Dendritic cell treated with granulocyte-macrophage colony-stimulating factor and Interleukin-4, amounts not matched to agents 40 ng/mL and 50 ng/mL, for 4 days (primary cell): ENCODE measurements at regions not wholly inside any gene's neighbourhood (a gene's known extent, or its start where the extent isn't known, plus 50 kb on each side); places are given as distances from the start of the nearest gene placed in this dataset.

Source experiments
- H3K27ac Mint-ChIP-seq: one replicate; pipeline ENCODE4 v1.8.0; 2022; ENCODE audit warnings: mild to moderate bottlenecking, mixed read lengths
- H3K27me3 Mint-ChIP-seq: one replicate; pipeline ENCODE4 v1.8.0; 2022; ENCODE audit warnings: mild to moderate bottlenecking, mixed read lengths
- H3K36me3 Mint-ChIP-seq: one replicate; pipeline ENCODE4 v1.8.0; 2022; ENCODE audit warnings: low read depth, mixed read lengths
- H3K4me1 Mint-ChIP-seq: one replicate; pipeline ENCODE4 v1.8.0; 2022; ENCODE audit warnings: low read depth, mixed read lengths
- H3K4me3 Mint-ChIP-seq: one replicate; pipeline ENCODE4 v1.8.0; 2022; ENCODE audit warnings: mild to moderate bottlenecking, moderate library complexity, mixed read lengths
- H3K9me3 Mint-ChIP-seq: one replicate; pipeline ENCODE4 v1.8.0; 2022; ENCODE audit warnings: mixed read lengths
- intact Hi-C: fragments of 100-400 bp; cut with micrococcal nuclease; formaldehyde crosslinking; loops from one replicate; pipeline ENCODE4 v1.15.0; 2022

DNA sequence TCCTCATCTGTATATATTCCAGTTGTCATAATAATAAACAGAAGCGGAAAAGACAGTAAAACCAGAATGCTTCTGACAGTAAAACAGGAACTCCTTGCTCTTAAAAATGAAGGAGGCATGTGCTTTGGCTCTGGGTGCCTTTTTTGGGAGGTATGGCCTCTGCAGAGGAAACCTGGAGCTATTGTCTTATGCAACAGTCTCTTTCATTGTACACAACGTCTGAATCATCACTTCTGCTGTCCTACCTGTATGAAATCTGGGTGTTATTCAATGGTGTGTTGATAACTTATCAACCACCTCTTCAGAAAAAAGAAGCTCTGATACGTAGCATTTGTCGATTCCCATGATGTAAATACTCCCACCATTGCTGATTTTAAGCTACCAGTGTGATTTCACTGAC, 64.8 kb downstream of the CDCA7 start:
- Mint-ChIP-seq H3K36me3 (no peaks in the 10 kb centered on the region), H3K27me3 (peaks cover 7% of the 10 kb centered on the region), H3K4me1 (no peaks in the 10 kb centered on the region), H3K4me3 (no peak overlapping the region), H3K9me3 (no peaks in the 10 kb centered on the region), H3K27ac (no peak overlapping the region)
- intact Hi-C loops = no loop called here

DNA sequence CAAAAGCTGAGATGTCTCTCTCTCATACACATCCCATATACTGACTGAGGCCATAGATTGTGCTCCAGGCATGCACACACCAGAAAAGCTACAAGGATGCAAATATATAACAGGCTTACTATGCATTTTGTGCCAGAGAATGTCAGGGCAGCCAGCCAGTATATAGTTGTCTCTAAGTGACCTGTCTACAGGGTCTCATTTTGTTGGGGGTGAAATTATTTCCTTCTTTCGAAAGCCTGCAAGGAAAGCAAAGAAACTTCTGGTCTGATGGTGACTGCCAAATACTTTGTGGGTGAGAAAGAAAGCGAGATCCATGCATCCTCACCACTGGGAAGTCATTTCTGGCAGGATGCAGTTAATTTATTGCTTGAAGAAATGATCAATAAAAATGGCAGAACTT, 70.2 kb downstream of the CDCA7 start:
- Mint-ChIP-seq H3K36me3 (no peaks in the 10 kb centered on the region), H3K9me3 (no peaks in the 10 kb centered on the region), H3K27ac (no peak overlapping the region), H3K27me3 (peaks cover 12% of the 10 kb centered on the region), H3K4me1 (no peaks in the 10 kb centered on the region), H3K4me3 (no peak overlapping the region)
- intact Hi-C loops = no loop called here

DNA sequence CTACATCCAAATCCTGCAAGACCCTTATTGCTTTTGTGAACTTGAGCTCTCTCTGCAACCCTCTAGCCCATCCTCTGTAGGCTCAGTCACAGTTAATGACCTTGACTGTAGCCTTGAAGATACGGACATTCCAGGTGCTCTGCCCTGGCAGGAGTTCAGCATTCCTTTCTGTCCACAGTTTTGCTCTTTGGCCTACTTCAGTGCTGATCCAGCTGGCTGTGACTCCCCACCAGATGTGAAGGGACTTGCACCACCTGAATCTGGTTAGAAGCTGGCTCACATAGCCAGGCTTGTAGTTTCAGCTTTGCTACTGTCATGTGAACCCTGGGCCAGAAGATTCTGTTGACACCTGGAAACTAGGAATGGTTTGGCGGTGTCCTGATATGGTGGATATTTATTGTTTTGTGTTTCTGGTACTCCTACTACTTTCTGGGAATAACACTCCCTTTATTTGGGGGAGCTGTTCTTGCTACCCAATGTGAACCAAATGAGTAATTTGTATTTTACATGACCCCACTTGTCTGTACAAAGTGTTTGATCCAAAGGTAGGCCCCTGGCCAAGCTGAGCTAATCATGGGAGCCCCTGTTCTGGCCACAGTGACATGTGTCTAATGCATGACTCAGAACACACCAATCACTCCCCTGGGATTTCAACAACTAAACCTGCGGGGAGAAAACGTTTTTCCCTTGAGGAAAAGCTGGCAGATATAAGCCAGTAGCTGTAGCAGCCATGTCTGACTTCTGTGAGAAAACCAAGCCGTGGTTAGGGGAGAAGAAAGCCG, 73.4 kb downstream of the CDCA7 start:
- peaks cover 5% of the 10 kb centered on the region for H3K27me3 Mint-ChIP-seq
- peaks cover 8% of the 10 kb centered on the region for H3K4me1 Mint-ChIP-seq
- H3K36me3 Mint-ChIP-seq = no peaks in the 10 kb centered on the region
- intact Hi-C loops = no loop called here
- H3K4me3 Mint-ChIP-seq = no peak overlapping the region
- no peaks in the 10 kb centered on the region for H3K9me3 Mint-ChIP-seq
- H3K27ac Mint-ChIP-seq = no peak overlapping the region

DNA sequence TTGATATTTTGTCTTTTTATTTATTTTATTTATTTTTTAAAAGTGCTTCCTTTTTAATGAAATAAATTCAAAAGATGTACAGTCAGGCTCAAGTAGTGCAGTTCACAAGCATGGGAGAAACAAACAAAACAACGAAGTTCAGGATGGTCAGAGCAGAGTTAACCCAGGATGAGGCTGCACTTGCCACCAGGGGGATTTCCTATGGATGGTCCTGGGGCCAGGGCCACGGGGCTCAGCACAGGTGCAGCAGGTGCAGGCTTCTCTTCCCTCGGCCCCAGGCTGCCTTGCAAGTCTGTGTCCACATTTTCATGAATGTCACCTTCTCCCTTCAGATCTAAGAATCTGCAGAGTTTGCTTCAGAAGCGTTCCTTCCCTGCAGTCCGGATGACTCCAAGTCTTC, 76.5 kb downstream of the CDCA7 start:
- intact Hi-C loops = no loop called here
- H3K27ac Mint-ChIP-seq = no peak overlapping the region
- H3K27me3 Mint-ChIP-seq = peaks cover 5% of the 10 kb centered on the region
- H3K9me3 Mint-ChIP-seq = no peaks in the 10 kb centered on the region
- H3K4me3 Mint-ChIP-seq = no peak overlapping the region
- H3K36me3 Mint-ChIP-seq = no peaks in the 10 kb centered on the region
- H3K4me1 Mint-ChIP-seq = peaks cover 8% of the 10 kb centered on the region

DNA sequence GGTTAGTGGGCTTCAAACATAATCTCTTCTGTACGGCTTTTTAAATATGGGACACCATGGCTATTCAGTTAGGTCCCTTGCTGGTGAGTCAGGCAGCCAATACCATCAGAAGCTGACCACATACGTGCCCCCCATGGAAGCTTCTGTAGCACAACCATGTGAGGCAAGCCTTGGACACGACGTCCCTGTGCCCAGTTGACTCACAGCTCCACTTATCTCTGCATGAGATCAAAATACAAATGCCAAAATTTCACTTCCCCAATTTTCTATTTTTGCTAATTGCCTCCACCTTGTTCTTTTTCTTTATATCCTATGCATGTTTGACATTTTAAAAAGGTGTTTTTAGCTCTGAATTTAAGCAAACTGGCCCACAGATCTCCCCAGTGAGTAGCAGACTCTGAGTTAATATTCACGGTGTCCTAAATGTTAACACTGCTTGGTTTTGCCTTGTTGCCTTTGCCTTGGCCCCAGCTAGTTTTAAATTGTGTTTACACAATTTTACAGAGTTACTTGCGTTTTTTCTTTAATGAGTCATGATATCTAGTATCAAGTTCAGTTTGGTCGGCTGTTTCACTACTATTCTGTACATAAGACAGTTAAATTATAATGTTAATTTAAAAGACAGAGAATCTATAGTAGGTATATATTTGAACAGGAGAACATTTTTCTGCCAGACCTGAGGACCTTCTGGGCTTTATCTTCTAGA, 77.5 kb downstream of the CDCA7 start:
- peaks cover 8% of the 10 kb centered on the region for H3K4me1 Mint-ChIP-seq
- no peak overlapping the region for H3K27ac Mint-ChIP-seq
- intact Hi-C loops = no loop called here

DNA sequence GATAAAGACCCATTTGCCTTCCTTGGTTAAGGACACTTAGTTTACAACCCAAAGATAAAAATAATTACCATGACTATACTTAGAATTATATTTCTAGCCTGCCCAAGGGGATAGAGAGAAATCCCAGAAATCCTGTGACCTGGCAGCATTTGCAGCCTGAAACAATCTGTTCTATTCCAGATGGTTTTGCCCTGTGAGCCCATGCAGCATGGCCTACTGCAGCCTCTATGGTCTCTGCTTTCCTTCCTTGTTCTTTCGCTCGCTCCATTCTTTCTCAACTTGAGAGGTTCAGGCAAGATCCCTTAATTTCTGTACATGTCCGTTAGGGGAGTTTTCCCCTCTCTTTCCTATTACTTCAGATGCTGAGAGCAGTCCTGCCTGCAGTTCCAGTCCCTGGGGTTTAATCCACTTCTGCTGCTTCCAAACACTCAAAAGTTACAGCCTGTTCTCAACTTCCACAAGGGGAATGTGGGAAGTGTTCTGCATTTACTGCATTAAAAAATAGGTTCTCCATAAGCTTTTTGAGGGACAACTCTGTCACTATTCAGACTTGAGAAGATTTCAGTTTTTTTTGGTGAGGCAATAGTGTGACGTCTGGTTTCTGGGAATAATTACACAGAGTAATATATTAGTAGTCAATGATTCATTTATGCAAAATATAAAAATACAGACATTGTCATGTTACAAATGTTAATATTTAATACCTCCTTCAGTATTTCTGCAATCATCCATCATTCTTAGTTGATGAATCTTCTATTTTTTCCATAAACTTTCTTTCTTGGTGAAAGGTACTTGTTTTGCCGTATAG, 80.3 kb downstream of the CDCA7 start:
- peaks cover 8% of the 10 kb centered on the region for H3K4me1 Mint-ChIP-seq
- intact Hi-C loops = no loop called here
- H3K27me3 Mint-ChIP-seq = peaks cover 4% of the 10 kb centered on the region
- H3K4me3 Mint-ChIP-seq = no peak overlapping the region
- no peaks in the 10 kb centered on the region for H3K36me3 Mint-ChIP-seq
- no peak overlapping the region for H3K27ac Mint-ChIP-seq
- H3K9me3 Mint-ChIP-seq = no peaks in the 10 kb centered on the region

More for the DNA sequence above, 77.5 kb downstream of the CDCA7 start:
- Mint-ChIP-seq H3K27me3 (peaks cover 5% of the 10 kb centered on the region), H3K36me3 (no peaks in the 10 kb centered on the region), H3K9me3 (no peaks in the 10 kb centered on the region), H3K4me3 (no peak overlapping the region)

DNA sequence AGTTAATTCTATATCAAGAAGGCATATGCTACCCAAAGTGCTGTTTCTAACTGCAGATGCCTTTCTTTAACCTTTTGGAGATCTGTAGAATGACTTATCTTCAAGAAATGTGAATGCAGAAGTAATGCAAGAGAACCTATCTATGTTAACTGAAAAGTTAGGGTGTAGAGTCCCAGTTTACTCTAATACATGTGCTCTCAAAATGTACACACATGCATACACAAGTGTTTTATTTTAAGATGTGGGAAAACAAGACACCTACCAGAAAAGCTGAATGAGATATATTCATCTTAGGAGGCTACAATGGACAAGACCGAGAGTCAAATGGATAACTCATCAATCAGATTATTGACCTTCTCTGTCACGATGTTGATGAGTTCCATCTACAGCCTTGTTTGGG, 80.9 kb downstream of the CDCA7 start:
- no peaks in the 10 kb centered on the region for H3K36me3 Mint-ChIP-seq
- H3K27ac Mint-ChIP-seq = no peak overlapping the region
- intact Hi-C loops = no loop called here
- peaks cover 8% of the 10 kb centered on the region for H3K4me1 Mint-ChIP-seq
- H3K9me3 Mint-ChIP-seq = no peaks in the 10 kb centered on the region
- no peak overlapping the region for H3K4me3 Mint-ChIP-seq
- H3K27me3 Mint-ChIP-seq = peaks cover 4% of the 10 kb centered on the region

DNA sequence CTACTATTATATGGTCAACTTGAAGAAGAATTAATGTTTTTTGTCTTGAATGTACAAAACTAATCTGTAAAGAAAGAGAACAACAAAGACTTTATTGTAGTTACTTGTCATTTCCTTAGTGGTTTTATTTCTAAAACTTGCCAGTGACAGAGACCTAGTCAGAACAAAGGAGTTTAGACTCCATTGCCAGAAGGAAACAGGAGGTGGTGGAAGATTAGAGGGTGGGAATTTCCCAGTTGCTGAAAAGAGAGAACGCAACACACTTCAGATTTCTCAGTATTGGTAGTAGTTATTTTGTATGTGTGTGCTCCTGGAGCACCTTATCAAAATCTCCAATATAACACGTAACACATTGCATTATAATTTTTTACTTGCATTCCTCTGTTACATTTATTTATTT, 81.4 kb downstream of the CDCA7 start:
- H3K36me3 Mint-ChIP-seq = no peaks in the 10 kb centered on the region
- H3K27me3 Mint-ChIP-seq = peaks cover 4% of the 10 kb centered on the region
- peaks cover 8% of the 10 kb centered on the region for H3K4me1 Mint-ChIP-seq
- H3K4me3 Mint-ChIP-seq = no peak overlapping the region
- H3K27ac Mint-ChIP-seq = no peak overlapping the region
- intact Hi-C loops = no loop called here
- no peaks in the 10 kb centered on the region for H3K9me3 Mint-ChIP-seq

DNA sequence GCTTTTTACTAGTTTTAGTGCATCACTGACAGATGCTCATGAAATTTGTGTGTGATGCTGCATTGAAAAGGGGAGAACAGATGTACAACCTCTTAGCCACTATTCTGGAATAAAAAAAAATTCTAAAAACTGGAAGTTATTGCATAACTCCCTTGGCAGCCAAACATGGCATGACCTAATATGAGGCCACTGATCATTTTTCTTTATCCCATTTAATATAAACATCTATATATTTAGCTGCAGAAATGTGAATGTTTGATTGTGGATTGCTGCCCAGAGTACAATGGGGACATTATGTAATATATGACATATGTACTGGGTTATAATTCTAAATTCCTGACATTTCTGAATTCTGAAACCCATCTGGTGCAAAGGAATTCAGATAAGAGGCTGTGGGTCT, 86.5 kb downstream of the CDCA7 start:
- Mint-ChIP-seq H3K9me3 (no peaks in the 10 kb centered on the region), H3K27me3 (peaks cover 4% of the 10 kb centered on the region), H3K27ac (no peak overlapping the region), H3K36me3 (no peaks in the 10 kb centered on the region), H3K4me1 (no peaks in the 10 kb centered on the region), H3K4me3 (no peak overlapping the region)
- intact Hi-C loops = no loop called here

DNA sequence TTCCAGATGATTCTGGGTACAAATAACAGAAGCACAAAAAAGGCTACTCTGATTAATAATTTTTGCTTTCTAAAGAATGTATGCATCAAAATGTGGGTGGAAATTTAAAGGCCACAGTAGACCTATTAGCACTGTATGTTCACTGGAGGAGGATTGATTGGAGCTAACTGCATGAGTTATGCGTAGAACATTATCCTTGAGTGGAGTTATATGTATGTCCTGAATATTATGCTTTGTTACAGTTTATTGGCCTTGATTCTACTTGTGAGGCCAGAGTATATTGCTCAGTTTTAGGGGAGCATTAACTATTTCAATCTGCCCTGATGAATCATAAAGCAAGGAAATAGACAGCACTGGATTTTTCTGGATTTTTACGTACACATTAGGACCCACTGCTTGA, 87.9 kb downstream of the CDCA7 start:
- Mint-ChIP-seq H3K27ac (no peak overlapping the region), H3K4me1 (no peaks in the 10 kb centered on the region), H3K4me3 (no peak overlapping the region), H3K27me3 (peaks cover 3% of the 10 kb centered on the region), H3K36me3 (no peaks in the 10 kb centered on the region), H3K9me3 (no peaks in the 10 kb centered on the region)
- intact Hi-C loops = no loop called here

DNA sequence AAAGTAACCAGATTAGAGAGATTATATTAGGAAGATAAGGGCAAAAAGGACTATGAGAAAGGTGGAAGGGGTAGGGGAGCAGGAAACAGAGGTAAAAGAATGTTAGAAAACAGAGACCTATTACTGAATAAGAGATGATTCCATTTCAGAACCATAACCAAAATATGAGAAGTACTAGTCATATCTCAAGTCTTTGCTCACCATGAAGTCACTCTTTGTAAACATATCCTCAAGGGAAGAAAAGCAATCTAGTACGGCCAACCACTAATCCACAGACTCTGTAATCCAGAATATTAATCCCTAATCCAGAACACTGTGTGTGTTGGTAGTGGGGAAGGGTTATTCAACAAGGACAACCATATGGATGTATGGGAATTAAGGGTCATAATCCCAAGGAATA, 92.0 kb downstream of the CDCA7 start:
- Mint-ChIP-seq H3K4me1 (peaks cover 6% of the 10 kb centered on the region), H3K36me3 (no peaks in the 10 kb centered on the region), H3K4me3 (no peak overlapping the region), H3K9me3 (no peaks in the 10 kb centered on the region), H3K27me3 (peaks cover 7% of the 10 kb centered on the region), H3K27ac (no peak overlapping the region)
- intact Hi-C loops = no loop called here

DNA sequence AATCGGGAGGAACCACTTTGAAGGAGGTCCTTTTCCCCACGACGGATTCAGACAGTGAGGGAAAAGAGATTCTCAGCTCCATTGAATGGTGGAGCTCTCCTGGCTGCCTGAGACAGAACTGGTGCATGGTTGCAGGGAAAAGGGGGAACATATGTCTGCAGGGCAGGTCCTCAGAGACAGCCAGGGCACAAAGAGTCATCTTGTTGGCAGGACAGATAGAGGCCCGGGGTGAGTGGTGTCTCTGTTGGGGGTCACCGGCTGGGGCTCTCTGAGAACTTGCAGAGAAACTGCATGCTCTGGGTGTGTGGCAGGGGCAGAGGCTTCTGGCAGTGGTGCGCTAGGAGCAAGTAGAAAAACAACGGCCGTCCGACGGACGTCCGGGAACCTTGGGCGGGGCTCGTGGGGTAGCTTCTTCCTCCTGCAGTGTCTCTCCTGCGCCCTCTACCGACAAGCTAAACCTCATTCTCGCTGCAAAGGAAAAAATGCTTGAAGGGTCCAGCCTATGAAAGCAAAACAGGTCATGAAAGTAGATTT, 94.3 kb downstream of the CDCA7 start:
- intact Hi-C loops = loop anchor here (1.0 kb wide), 1 partner anchor 47 kb away; no protein-coding TSS in a partner anchor
- Mint-ChIP-seq H3K27ac (no peak overlapping the region), H3K27me3 (peaks cover 11% of the 10 kb centered on the region)

DNA sequence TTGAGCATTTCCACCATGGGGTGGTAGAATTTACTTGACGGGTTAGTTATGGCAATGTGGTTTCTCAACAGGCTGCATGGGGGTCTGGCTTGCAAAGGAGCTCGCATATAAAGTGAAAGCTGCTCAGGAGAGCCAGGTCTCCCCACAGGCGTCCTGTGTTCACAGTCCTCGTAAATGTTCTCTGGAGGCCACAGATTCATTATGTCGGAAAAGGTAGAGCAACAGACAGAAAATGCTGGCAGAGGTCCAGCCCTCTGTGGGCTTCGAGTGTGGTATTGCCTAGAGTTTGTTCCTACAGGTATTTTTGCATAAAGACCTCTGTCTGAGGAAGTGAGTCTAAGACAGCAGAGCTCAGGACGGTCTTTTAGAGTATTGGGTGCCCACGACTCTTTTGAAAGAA, 96.4 kb downstream of the CDCA7 start:
- intact Hi-C loops = no loop called here
- Mint-ChIP-seq H3K4me3 (no peak overlapping the region), H3K27ac (no peak overlapping the region), H3K27me3 (peaks cover 11% of the 10 kb centered on the region), H3K4me1 (peaks cover 6% of the 10 kb centered on the region), H3K36me3 (no peaks in the 10 kb centered on the region), H3K9me3 (no peaks in the 10 kb centered on the region)

More for the DNA sequence above, 94.3 kb downstream of the CDCA7 start:
- H3K9me3 Mint-ChIP-seq = no peaks in the 10 kb centered on the region
- H3K36me3 Mint-ChIP-seq = no peaks in the 10 kb centered on the region
- peak overlapping the region; percentile 66 for H3K4me3 Mint-ChIP-seq
- peaks cover 6% of the 10 kb centered on the region for H3K4me1 Mint-ChIP-seq

DNA sequence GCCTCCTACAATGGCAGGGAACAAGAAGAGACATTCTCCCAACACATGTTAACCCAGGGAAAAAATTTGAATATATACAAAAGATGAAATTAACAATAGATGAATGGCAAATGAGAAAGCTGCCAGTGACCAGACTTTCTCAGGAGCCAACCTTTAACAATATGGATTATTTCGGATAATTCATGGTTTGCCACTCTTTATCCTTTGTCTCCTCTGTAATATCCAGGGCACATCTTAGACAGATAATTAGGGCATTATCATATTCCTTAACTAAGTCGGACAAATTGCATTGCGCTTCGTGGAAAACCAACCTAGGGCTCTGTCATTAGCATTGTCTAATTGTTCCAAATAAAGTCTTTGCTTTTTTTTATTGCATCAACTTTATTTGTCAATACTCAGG, 97.3 kb downstream of the CDCA7 start:
- H3K36me3 Mint-ChIP-seq = no peaks in the 10 kb centered on the region
- H3K4me3 Mint-ChIP-seq = no peak overlapping the region
- peaks cover 11% of the 10 kb centered on the region for H3K27me3 Mint-ChIP-seq
- peaks cover 6% of the 10 kb centered on the region for H3K4me1 Mint-ChIP-seq
- intact Hi-C loops = no loop called here
- no peaks in the 10 kb centered on the region for H3K9me3 Mint-ChIP-seq
- H3K27ac Mint-ChIP-seq = no peak overlapping the region
